Common myeloid progenitor, CD34-positive (primary cell): ENCODE measurements at regions not wholly inside any gene's neighbourhood (a gene's known extent, or its start where the extent isn't known, plus 50 kb on each side); places are given as distances from the start of the nearest gene placed in this dataset.

Experiments
- CTCF ChIA-PET: fragments of 350-600 bp; sonication (Branson Sonifier 250); formaldehyde crosslinking; loops from one replicate; lab custom pipeline; 2021; ENCODE audit warnings: antibody characterized with exemption; lab: Charles Lee
- POLR2A ChIA-PET: fragments of 350-600 bp; sonication (Branson Sonifier 250); formaldehyde crosslinking; loops from one replicate; lab custom pipeline; 2021; ENCODE audit warnings: antibody characterized with exemption; lab: Charles Lee
- DNase-seq, 3 donors: peaks; one replicate each; pipeline versions ENCODE4 v3.0.0 to v3.0.0-alpha.2; 2013
- H3K27ac ChIP-seq, 2 experiments: 1 replicate in 1 of 2; 2 replicates in 1 of 2; pipeline ENCODE4 v1.7.0; 2013; ENCODE audit warnings: inconsistent platforms in 2 of 2, low read length in 2 of 2, mild to moderate bottlenecking in 2 of 2, low read depth in 1 of 2, moderate library complexity in 1 of 2; ENCODE audit not compliant: severe bottlenecking in 2 of 2, insufficient read depth in 1 of 2, poor library complexity in 1 of 2
- H3K27me3 ChIP-seq, 5 experiments: replicated peaks in 2 of 5; 1 replicate in 3 of 5; 2 replicates in 2 of 5; pipeline versions ENCODE4 v1.6.1 to v1.7.0; 2013; ENCODE audit warnings: low read length in 4 of 5, mild to moderate bottlenecking in 2 of 5, moderate library complexity in 2 of 5, inconsistent platforms in 1 of 5; ENCODE audit not compliant: insufficient read depth in 5 of 5, control insufficient read depth in 4 of 5
- H3K36me3 ChIP-seq, 4 experiments: 1 replicate in 2 of 4; 2 replicates in 2 of 4; pipeline versions ENCODE4 v1.6.1 to v1.7.0; 2013; ENCODE audit warnings: low read length in 3 of 4, control low read depth in 1 of 4, mild to moderate bottlenecking in 1 of 4; ENCODE audit not compliant: control insufficient read depth in 4 of 4, insufficient read depth in 4 of 4
- H3K4me1 ChIP-seq, 4 experiments: 1 replicate in 3 of 4; 2 replicates in 1 of 4; pipeline versions ENCODE4 v1.6.1 to v1.7.1; 2013; ENCODE audit warnings: low read length in 3 of 4, mild to moderate bottlenecking in 3 of 4, control low read depth in 1 of 4, inconsistent platforms in 1 of 4, moderate library complexity in 1 of 4; ENCODE audit not compliant: control insufficient read depth in 4 of 4, insufficient read depth in 4 of 4; ENCODE audit errors: control extremely low read depth in 1 of 4
- H3K4me3 ChIP-seq, 7 experiments: 1 replicate in 4 of 7; 2 replicates in 3 of 7; pipeline versions ENCODE4 v1.5.1 to v1.7.0; 2013; ENCODE audit warnings: mild to moderate bottlenecking in 7 of 7, low read length in 6 of 7, moderate library complexity in 6 of 7, inconsistent platforms in 2 of 7, low read depth in 2 of 7, control low read depth in 1 of 7; ENCODE audit not compliant: insufficient read depth in 4 of 7, control insufficient read depth in 1 of 7; ENCODE audit errors: extremely low read depth in 1 of 7
- H3K9me3 ChIP-seq, 5 experiments: 1 replicate in 4 of 5; 2 replicates in 1 of 5; pipeline versions ENCODE4 v1.6.1 to v1.7.1; 2013; ENCODE audit warnings: low read length in 4 of 5, mild to moderate bottlenecking in 2 of 5, inconsistent platforms in 1 of 5, low read depth in 1 of 5, moderate library complexity in 1 of 5; ENCODE audit not compliant: control insufficient read depth in 4 of 5, insufficient read depth in 2 of 5; ENCODE audit errors: control extremely low read depth in 1 of 5
- WGBS: methylation state at CpG from one replicate; pipeline ENCODE4 v1.1.5; 2013; ENCODE audit not compliant: insufficient coverage; 5-methylcytosine and 5-hydroxymethylcytosine counted together

GRCh38 chr3:132857317-132857716 is 135.1 kb upstream of the NPHP3 start:
- H3K27me3 ChIP-seq = no peaks in the 10 kb centered on the region
- no peaks in the 10 kb centered on the region for H3K36me3 ChIP-seq
- no peaks in the 10 kb centered on the region for H3K4me1 ChIP-seq
- WGBS = no CpG with 5 or more reads among the region's 1 CpG
- H3K9me3 ChIP-seq = no peaks in the 10 kb centered on the region
- ChIA-PET CTCF (no interaction called here), POLR2A (no interaction called here)
- no peak overlapping the region for H3K4me3 ChIP-seq
- no peak overlapping the region for H3K27ac ChIP-seq
- DNase-seq = no peak

- no peaks in the 10 kb centered on the region for H3K4me1 ChIP-seq
- 94% methylated on average over 3 of the region's 6 CpGs for WGBS
- POLR2A ChIA-PET = no interaction called here
- H3K4me3 ChIP-seq = no peak overlapping the region
- peaks cover 0 to 2% (median 0%) of the 10 kb centered on the region in 5 experiments for H3K9me3 ChIP-seq
- H3K27me3 ChIP-seq = no peaks in the 10 kb centered on the region
- DNase-seq = no peak
- H3K36me3 ChIP-seq = no peaks in the 10 kb centered on the region
- CTCF ChIA-PET = no interaction called here
- no peak overlapping the region for H3K27ac ChIP-seq
Measured at GRCh38 chr3:132854856-132855535, 132.8 kb upstream of the NPHP3 start.

GRCh38 chr3:132847849-132848625 is 125.8 kb upstream of the NPHP3 start:
- Histone ChIP-seq H3K4me3 (no peak overlapping the region), H3K27me3 (no peaks in the 10 kb centered on the region), H3K27ac (no peak overlapping the region), H3K9me3 (peaks cover 0 to 3% (median 0%) of the 10 kb centered on the region in 5 experiments), H3K4me1 (no peaks in the 10 kb centered on the region), H3K36me3 (no peaks in the 10 kb centered on the region)
- 86% methylated on average over 7 of the region's 7 CpGs for WGBS
- ChIA-PET CTCF (no interaction called here), POLR2A (no interaction called here)
- no peak for DNase-seq

GRCh38 chr3:132843851-132844553 is 121.8 kb upstream of the NPHP3 start:
- H3K4me1 ChIP-seq = no peaks in the 10 kb centered on the region
- no peak for DNase-seq
- CTCF ChIA-PET = no interaction called here
- H3K27ac ChIP-seq = no peak overlapping the region
- no peaks in the 10 kb centered on the region for H3K9me3 ChIP-seq
- POLR2A ChIA-PET = no interaction called here
- WGBS = no CpG with 5 or more reads among the region's 4 CpGs
- no peak overlapping the region for H3K4me3 ChIP-seq
- H3K27me3 ChIP-seq = no peaks in the 10 kb centered on the region
- H3K36me3 ChIP-seq = no peaks in the 10 kb centered on the region

GRCh38 chr3:132843349-132843748 is 121.1 kb upstream of the NPHP3 start:
- Histone ChIP-seq H3K4me1 (no peaks in the 10 kb centered on the region), H3K27ac (no peak overlapping the region), H3K27me3 (no peaks in the 10 kb centered on the region), H3K9me3 (no peaks in the 10 kb centered on the region), H3K36me3 (no peaks in the 10 kb centered on the region), H3K4me3 (no peak overlapping the region)
- no peak for DNase-seq
- CTCF ChIA-PET = no interaction called here
- 97% methylated on average over 2 of the region's 3 CpGs for WGBS
- POLR2A ChIA-PET = no interaction called here

- Histone ChIP-seq H3K9me3 (no peaks in the 10 kb centered on the region), H3K27ac (no peak overlapping the region), H3K4me1 (no peaks in the 10 kb centered on the region), H3K4me3 (no peak overlapping the region), H3K27me3 (no peaks in the 10 kb centered on the region), H3K36me3 (no peaks in the 10 kb centered on the region)
- CTCF ChIA-PET = no interaction called here
- WGBS = no CpG with 5 or more reads among the region's 2 CpGs
- DNase-seq = no peak
- POLR2A ChIA-PET = no interaction called here
Measured at GRCh38 chr3:132841621-132842020, 119.4 kb upstream of the NPHP3 start.

- H3K4me3 ChIP-seq = no peak overlapping the region
- no peaks in the 10 kb centered on the region for H3K4me1 ChIP-seq
- H3K27ac ChIP-seq = no peak overlapping the region
- ChIA-PET CTCF (no interaction called here), POLR2A (no interaction called here)
- WGBS = 67% methylated on average over 3 of the region's 3 CpGs
- no peak for DNase-seq
- no peaks in the 10 kb centered on the region for H3K36me3 ChIP-seq
- H3K27me3 ChIP-seq = no peaks in the 10 kb centered on the region
- H3K9me3 ChIP-seq = no peaks in the 10 kb centered on the region
Measured at GRCh38 chr3:132840201-132840700, 118.0 kb upstream of the NPHP3 start.
